Erythroblast (primary cell): ENCODE measurements at regions not wholly inside any gene's neighbourhood (a gene's known extent, or its start where the extent isn't known, plus 50 kb on each side); places are given as distances from the start of the nearest gene placed in this dataset.

Source experiments
- DNase-seq, 2 experiments: peaks; one replicate each; lab custom pipeline; 2025; lab: John Stamatoyannopoulos, UW
- GATA1 ChIP-seq: IDR thresholded peaks from 2 replicates; pipeline ENCODE4 v1.6.1; 2011; ENCODE audit warnings: low read depth, mild to moderate bottlenecking, control low read depth, low read length, moderate library complexity
- POLR2A ChIP-seq: IDR thresholded peaks from 2 replicates; pipeline ENCODE4 v1.6.1; 2011; ENCODE audit warnings: mild to moderate bottlenecking, low read length

- TF ChIP-seq GATA1 = no peak
- TF ChIP-seq POLR2A = no peak
- DNase-seq = no peak
Observed at GRCh38 chrX:68892134-68892533, 63.3 kb downstream of the EFNB1 start.
